ENCODE measurements at regions not wholly inside any gene's neighbourhood (a gene's known extent, or its start where the extent isn't known, plus 50 kb on each side); places are given as distances from the start of the nearest gene placed in this dataset.
"Not testable (repeated sequence)": the region's sequence is repeated elsewhere in the genome, so short reads cannot be mapped to it uniquely, and the experiment has no call there.

DNA sequence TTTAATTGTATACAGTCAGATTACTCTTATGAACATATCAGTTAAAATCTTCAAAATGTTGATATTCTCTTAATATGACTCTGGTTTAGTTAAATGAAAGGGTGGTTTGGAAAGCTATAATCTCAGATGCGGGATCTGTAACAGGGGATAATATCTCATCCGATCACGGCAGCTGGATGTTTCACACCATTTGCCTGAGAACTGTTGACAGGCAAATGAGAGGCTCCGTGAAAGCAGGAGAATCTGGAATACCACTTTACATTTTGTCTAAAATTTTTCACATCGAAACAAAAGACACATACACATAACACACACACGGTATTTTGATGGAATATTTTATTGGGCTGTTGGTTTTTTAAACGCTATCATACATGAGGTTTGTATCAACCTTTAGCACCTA is 518.6 kb upstream of the SLC39A10 start:
- Histone ChIP-seq H3K4me3 (no peak overlapping the region), H3K27me3 (no peaks in the 10 kb centered on the region), H3K36me3 (no peaks in the 10 kb centered on the region), H3K9me3 (no peaks in the 10 kb centered on the region), H3K27ac (no peak overlapping the region), H3K4me1 (no peaks in the 10 kb centered on the region)
- DNase-seq (no peak), ATAC-seq (no peak)
- TF ChIP-seq POLR2A (IDR thresholded peaks at IDR 0.05) = no peak
- TF ChIP-seq, protein P1, sequence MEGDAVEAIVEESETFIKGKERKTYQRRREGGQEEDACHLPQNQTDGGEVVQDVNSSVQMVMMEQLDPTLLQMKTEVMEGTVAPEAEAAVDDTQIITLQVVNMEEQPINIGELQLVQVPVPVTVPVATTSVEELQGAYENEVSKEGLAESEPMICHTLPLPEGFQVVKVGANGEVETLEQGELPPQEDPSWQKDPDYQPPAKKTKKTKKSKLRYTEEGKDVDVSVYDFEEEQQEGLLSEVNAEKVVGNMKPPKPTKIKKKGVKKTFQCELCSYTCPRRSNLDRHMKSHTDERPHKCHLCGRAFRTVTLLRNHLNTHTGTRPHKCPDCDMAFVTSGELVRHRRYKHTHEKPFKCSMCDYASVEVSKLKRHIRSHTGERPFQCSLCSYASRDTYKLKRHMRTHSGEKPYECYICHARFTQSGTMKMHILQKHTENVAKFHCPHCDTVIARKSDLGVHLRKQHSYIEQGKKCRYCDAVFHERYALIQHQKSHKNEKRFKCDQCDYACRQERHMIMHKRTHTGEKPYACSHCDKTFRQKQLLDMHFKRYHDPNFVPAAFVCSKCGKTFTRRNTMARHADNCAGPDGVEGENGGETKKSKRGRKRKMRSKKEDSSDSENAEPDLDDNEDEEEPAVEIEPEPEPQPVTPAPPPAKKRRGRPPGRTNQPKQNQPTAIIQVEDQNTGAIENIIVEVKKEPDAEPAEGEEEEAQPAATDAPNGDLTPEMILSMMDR (IDR thresholded peaks at IDR 0.05 in 4 of 5, conservative IDR thresholded peaks at IDR 0.05 in 1 of 5) = no peak
- intact Hi-C loops (cut with DNase I; ENCODE audit: low total_unique reads) (no loop called here), in situ Hi-C loops (cut with MboI; ENCODE audit: low sequenced_read_pairs in 4 of 4) (no loop called here)

DNA sequence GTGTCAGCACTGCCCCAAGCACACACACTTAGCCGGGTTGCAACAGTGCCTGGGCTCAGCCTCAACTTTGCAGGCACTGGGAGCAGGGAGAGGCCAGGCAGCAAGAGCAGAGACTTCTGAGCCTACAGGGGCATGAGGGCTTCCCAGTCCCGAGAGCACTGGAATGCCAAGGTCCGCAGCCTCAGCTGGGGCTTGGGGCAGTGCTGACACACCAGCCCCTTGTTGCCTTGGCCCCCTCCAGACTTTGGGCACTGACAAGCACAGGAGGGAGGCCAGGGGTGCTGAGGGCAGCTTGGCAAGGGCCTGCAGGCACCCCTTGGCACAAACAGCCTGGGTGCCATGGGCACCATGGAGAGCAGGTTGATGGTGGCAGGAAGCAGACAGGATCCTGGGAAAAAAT is 531.1 kb upstream of the SLC39A10 start:
- intact Hi-C loops (cut with DNase I; ENCODE audit: low total_unique reads); H3K9me3 ChIP-seq; H3K27ac ChIP-seq; in situ Hi-C loops (cut with MboI; ENCODE audit: low sequenced_read_pairs in 4 of 4); DNase-seq; H3K4me1 ChIP-seq; H3K27me3 ChIP-seq; H3K4me3 ChIP-seq; H3K36me3 ChIP-seq; ATAC-seq: not testable (repeated sequence)

DNA sequence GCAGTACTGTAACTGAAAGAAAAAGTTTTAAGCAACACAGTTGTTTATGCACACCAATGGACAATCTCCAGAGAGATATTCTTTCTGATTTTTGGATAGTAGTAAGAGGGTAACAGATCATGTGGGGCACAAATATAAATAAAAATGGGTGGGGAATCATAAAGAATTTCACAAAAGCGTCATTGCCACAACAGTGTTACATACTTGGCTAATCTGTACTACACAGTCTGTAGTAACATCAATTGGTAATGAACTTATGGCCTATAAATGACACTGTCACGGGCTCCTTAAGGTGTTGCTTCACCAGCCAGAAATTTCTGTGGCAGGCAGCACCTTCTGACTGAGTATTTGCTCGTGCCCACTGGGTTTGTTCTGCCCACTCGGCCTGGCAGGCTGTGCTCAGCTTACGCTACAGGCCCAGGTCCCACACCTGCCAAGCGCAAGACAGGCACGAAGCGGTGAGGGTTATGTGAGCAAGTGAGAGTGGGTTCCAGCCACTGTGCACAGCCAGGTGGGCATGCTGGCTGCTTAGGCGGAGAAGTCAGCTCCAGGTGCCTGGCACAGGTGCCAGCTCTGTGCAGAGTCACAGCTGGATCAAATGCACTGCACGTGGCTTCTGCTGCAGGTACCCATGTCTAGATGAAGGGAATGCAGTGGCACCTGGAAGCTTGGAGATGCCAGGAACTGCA is 532.5 kb upstream of the SLC39A10 start:
- TF ChIP-seq POLR2A (IDR thresholded peaks at IDR 0.05) = no peak
- TF ChIP-seq, protein P1 (IDR thresholded peaks at IDR 0.05 in 4 of 5, conservative IDR thresholded peaks at IDR 0.05 in 1 of 5) = no peak

GRCh38 chr2:195122653-195123052 is 534.4 kb upstream of the SLC39A10 start:
- DNase-seq = no peak
- ATAC-seq = no peak
- TF ChIP-seq, protein P1 (IDR thresholded peaks at IDR 0.05 in 4 of 5, conservative IDR thresholded peaks at IDR 0.05 in 1 of 5) = no peak
- TF ChIP-seq POLR2A (IDR thresholded peaks at IDR 0.05) = no peak
- in situ Hi-C loops (cut with MboI; ENCODE audit: low sequenced_read_pairs in 4 of 4) = no loop called here
- H3K4me1 ChIP-seq = no peaks in the 10 kb centered on the region
- intact Hi-C loops (cut with DNase I; ENCODE audit: low total_unique reads) = no loop called here
- no peaks in the 10 kb centered on the region for H3K27me3 ChIP-seq
- no peak overlapping the region for H3K4me3 ChIP-seq
- H3K9me3 ChIP-seq = no peaks in the 10 kb centered on the region
- H3K36me3 ChIP-seq = no peaks in the 10 kb centered on the region
- H3K27ac ChIP-seq = no peak overlapping the region

More for the DNA sequence above, 532.5 kb upstream of the SLC39A10 start:
- Histone ChIP-seq H3K36me3 (no peaks in the 10 kb centered on the region), H3K9me3 (no peaks in the 10 kb centered on the region), H3K27ac (no peak overlapping the region), H3K27me3 (no peaks in the 10 kb centered on the region), H3K4me3 (no peak overlapping the region), H3K4me1 (no peaks in the 10 kb centered on the region)
- DNase-seq (no peak), ATAC-seq (no peak)
- intact Hi-C loops (cut with DNase I; ENCODE audit: low total_unique reads) (no loop called here), in situ Hi-C loops (cut with MboI; ENCODE audit: low sequenced_read_pairs in 4 of 4) (no loop called here)

DNA sequence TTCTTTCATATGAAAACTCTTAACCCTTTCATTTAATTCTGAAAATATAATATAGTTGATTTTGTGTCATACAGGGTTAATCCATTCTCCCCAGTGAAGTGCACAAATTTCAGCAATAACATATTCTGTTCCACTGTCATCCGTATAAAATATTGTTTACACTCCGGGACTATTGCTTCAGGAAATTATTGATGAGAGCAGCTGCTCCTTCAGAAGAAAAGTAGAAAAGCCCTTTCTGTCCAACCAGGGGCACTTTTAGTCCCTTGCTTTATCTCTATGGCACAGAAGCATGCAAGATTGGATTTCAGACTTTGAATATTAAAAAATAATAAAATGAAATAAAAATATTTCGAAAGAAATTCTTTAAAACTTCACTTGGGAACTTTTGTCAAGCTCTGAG is 535.7 kb upstream of the SLC39A10 start:
- no peak overlapping the region for H3K4me3 ChIP-seq
- no peaks in the 10 kb centered on the region for H3K4me1 ChIP-seq
- no peaks in the 10 kb centered on the region for H3K9me3 ChIP-seq
- no peak overlapping the region for H3K27ac ChIP-seq
- H3K36me3 ChIP-seq = no peaks in the 10 kb centered on the region
- ATAC-seq (no peak), DNase-seq (no peak)
- intact Hi-C loops (cut with DNase I; ENCODE audit: low total_unique reads) (no loop called here), in situ Hi-C loops (cut with MboI; ENCODE audit: low sequenced_read_pairs in 4 of 4) (no loop called here)
- no peak for TF ChIP-seq POLR2A (IDR thresholded peaks at IDR 0.05)
- TF ChIP-seq, protein P1 (IDR thresholded peaks at IDR 0.05 in 4 of 5, conservative IDR thresholded peaks at IDR 0.05 in 1 of 5) = no peak
- no peaks in the 10 kb centered on the region for H3K27me3 ChIP-seq
